ENCODE measurements at regions not wholly inside any gene's neighbourhood (a gene's known extent, or its start where the extent isn't known, plus 50 kb on each side); places are given as distances from the start of the nearest gene placed in this dataset.

DNA sequence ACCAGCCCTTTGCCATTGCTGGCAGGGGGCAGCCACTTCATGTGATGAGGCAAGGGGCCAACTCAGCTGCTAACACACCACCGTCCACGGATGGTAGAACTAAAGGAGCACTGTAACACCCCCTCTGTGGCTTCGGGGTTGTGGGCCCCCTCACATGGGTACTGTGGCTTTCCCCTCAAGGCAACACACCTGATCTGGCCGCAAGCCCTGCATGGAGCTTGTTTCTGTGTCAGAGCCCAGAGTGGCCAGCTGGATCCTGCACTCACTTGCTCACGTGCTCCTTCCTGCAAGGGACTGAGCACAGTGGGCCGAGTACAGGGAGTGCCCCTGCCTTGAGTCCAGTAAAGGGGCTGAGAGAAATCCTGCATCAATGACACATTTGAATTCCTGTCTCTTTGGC, 507.4 kb upstream of the SMC2 start:
- Histone ChIP-seq H3K56ac (replicated peaks; ENCODE audit: insufficient read length, low read depth, low read length) (no peak overlapping the region), H2BK120ac (replicated peaks; ENCODE audit: low read depth, low read length) (no peak overlapping the region), H3K79me1 (ENCODE audit: low read depth, low read length) (no peaks in the 10 kb centered on the region), H3K14ac (ENCODE audit: insufficient read length) (no peak overlapping the region), H4K8ac (ENCODE audit: extremely low read depth, insufficient read depth, low read length) (no peak overlapping the region), H3K4ac (replicated peaks; ENCODE audit: insufficient read length, low read depth, low read length) (no peak overlapping the region), H2AFZ (ENCODE audit: low read length) (no peak overlapping the region), H2BK5ac (ENCODE audit: low read depth, low read length) (no peak overlapping the region), H3K18ac (ENCODE audit: extremely low read depth, low read length) (no peak overlapping the region), H3K4me1 (replicated peaks in 1 of 4; ENCODE audit: control insufficient read depth in 3 of 4, insufficient read depth in 4 of 4, low read length in 3 of 4) (no peaks in the 10 kb centered on the region), H3K23me2 (ENCODE audit: low read depth, low read length) (no peaks in the 10 kb centered on the region), H2BK20ac (ENCODE audit: low read length) (no peak overlapping the region), H4K91ac (replicated peaks; ENCODE audit: insufficient read length, low read length) (no peak overlapping the region), H3K9ac (replicated peaks in 1 of 4; ENCODE audit: extremely low read depth in 1 of 4, low read depth in 3 of 4, low read length in 3 of 4) (no peak overlapping the region), H4K20me1 (replicated peaks in 1 of 2; ENCODE audit: control insufficient read depth in 1 of 2, insufficient read depth in 2 of 2, low read length in 2 of 2) (no peaks in the 10 kb centered on the region), H3K23ac (ENCODE audit: insufficient read length) (no peak overlapping the region), H3K9me3 (ENCODE audit: insufficient read depth in 2 of 2, low read depth in 1 of 2, low read length in 1 of 2) (no peaks in the 10 kb centered on the region), H3K27ac (ENCODE audit: low read depth, low read length) (no peak overlapping the region), H3K36me3 (ENCODE audit: control insufficient read depth in 2 of 4, insufficient read depth in 4 of 4, low read length in 3 of 4) (no peaks in the 10 kb centered on the region), H2AK5ac (ENCODE audit: low read depth, low read length) (no peak overlapping the region), H3K27me3 (replicated peaks in 1 of 4; ENCODE audit: control insufficient read depth in 3 of 4, extremely low read depth in 1 of 4, insufficient read depth in 3 of 4, low read length in 3 of 4) (no peaks in the 10 kb centered on the region), H3K4me2 (ENCODE audit: insufficient read depth in 1 of 2, low read depth in 2 of 2, low read length in 2 of 2) (no peak overlapping the region), H3K79me2 (ENCODE audit: control insufficient read depth in 1 of 2, insufficient read depth in 2 of 2, low read length in 2 of 2) (no peaks in the 10 kb centered on the region), H4K5ac (ENCODE audit: insufficient read length, low read depth, low read length) (no peak overlapping the region), H3K4me3 (ENCODE audit: extremely low read depth in 1 of 4, insufficient read depth in 2 of 4, low read depth in 3 of 4, low read length in 4 of 4) (no peak overlapping the region), H2BK12ac (ENCODE audit: low read depth, low read length) (no peak overlapping the region), H2BK15ac (ENCODE audit: low read length) (no peak overlapping the region)
- no peak for FAIRE-seq
- no peak for DNase-seq (ENCODE audit: low read depth in 1 of 2, low spot score in 2 of 2)
- WGBS, 2 experiments (ENCODE audit: extremely low coverage in 1 of 2, insufficient coverage in 1 of 2, insufficient read length in 1 of 2, insufficient replicate concordance in 2 of 2, low coverage in 1 of 2, low lambda C conversion rate in 2 of 2, missing lambda C conversion rate in 1 of 2): 93% methylated on average over 6 of the region's 6 CpGs; no CpG with 5 or more reads in 1 of the 2 experiments
- POLR2A ChIA-PET (ENCODE audit: partially characterized antibody): no interaction called here
- CTCF ChIA-PET (ENCODE audit: partially characterized antibody): no interaction called here
- no peak for TF ChIP-seq PHF8 (conservative IDR thresholded peaks at IDR 0.05; ENCODE audit: low read depth, low read length)
- no peak for TF ChIP-seq SP4 (IDR thresholded peaks at IDR 0.05; ENCODE audit: low read length)
- TF ChIP-seq JUND (IDR thresholded peaks at IDR 0.05; ENCODE audit: low read length): no peak
- TF ChIP-seq CEBPB (IDR thresholded peaks at IDR 0.05; ENCODE audit: low read depth, low read length): no peak
- TF ChIP-seq MAFK (IDR thresholded peaks at IDR 0.05; ENCODE audit: low read depth, low read length): no peak
- no peak for TF ChIP-seq RFX5 (IDR thresholded peaks at IDR 0.05; ENCODE audit: borderline replicate concordance, low read depth, low read length)
- no peak for TF ChIP-seq KDM5A (IDR thresholded peaks at IDR 0.05; ENCODE audit: low read length)
- TF ChIP-seq HDAC2 (IDR thresholded peaks at IDR 0.05; ENCODE audit: borderline replicate concordance in 1 of 2, low read depth in 2 of 2, low read length in 2 of 2): no peak
- no peak for TF ChIP-seq RAD21 (IDR thresholded peaks at IDR 0.05 in 1 of 2, conservative IDR thresholded peaks at IDR 0.05 in 1 of 2; ENCODE audit: low read depth in 2 of 2, low read length in 2 of 2)
- TF ChIP-seq TBP (IDR thresholded peaks at IDR 0.05; ENCODE audit: low read depth, low read length): no peak
- TF ChIP-seq, protein P1, sequence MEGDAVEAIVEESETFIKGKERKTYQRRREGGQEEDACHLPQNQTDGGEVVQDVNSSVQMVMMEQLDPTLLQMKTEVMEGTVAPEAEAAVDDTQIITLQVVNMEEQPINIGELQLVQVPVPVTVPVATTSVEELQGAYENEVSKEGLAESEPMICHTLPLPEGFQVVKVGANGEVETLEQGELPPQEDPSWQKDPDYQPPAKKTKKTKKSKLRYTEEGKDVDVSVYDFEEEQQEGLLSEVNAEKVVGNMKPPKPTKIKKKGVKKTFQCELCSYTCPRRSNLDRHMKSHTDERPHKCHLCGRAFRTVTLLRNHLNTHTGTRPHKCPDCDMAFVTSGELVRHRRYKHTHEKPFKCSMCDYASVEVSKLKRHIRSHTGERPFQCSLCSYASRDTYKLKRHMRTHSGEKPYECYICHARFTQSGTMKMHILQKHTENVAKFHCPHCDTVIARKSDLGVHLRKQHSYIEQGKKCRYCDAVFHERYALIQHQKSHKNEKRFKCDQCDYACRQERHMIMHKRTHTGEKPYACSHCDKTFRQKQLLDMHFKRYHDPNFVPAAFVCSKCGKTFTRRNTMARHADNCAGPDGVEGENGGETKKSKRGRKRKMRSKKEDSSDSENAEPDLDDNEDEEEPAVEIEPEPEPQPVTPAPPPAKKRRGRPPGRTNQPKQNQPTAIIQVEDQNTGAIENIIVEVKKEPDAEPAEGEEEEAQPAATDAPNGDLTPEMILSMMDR (IDR thresholded peaks at IDR 0.05; ENCODE audit: control extremely low read depth in 1 of 3, insufficient read depth in 1 of 3, low read depth in 1 of 3, low read length in 3 of 3): no peak
- TF ChIP-seq POLR2AphosphoS5 (IDR thresholded peaks at IDR 0.05; ENCODE audit: low read depth, low read length): no peak
- TF ChIP-seq BACH1 (IDR thresholded peaks at IDR 0.05; ENCODE audit: low read length): no peak
